ENCODE measurements at regions not wholly inside any gene's neighbourhood (a gene's known extent, or its start where the extent isn't known, plus 50 kb on each side); places are given as distances from the start of the nearest gene placed in this dataset.

DNA sequence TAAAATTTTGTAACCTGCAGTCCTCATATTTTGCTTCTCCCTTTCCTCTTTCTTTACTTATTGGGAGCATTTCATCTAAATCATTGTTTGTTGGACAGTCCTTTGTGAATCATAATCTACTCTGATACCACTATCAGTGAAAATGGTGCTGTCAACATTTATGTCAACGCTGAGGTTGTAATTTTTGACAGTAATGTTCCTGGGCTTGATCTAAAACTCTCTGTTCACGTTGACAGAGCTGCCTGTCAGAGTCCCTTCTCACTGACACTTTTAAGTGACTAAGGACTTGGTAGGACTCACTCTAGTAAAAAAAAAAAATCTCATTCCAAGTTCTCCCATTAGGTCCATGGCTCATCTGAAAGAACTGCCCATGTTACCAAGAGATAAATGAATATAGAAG, 1640.8 kb upstream of the PIK3C3 start:
- no peak overlapping the region for H3K4me2 ChIP-seq (ENCODE audit: low read length, poor library complexity, severe bottlenecking)
- no peaks in the 10 kb centered on the region for H3K36me3 ChIP-seq (ENCODE audit: control insufficient read depth in 1 of 2, insufficient read depth in 2 of 2, low read depth in 1 of 2, low read length in 2 of 2)
- no peak overlapping the region for H2BK5ac ChIP-seq (ENCODE audit: low read depth, low read length, poor library complexity, severe bottlenecking)
- H2AK5ac ChIP-seq (ENCODE audit: low read length, severe bottlenecking) = no peak overlapping the region
- no peak overlapping the region for H4K8ac ChIP-seq (ENCODE audit: low read length)
- no peak overlapping the region for H3K9ac ChIP-seq (ENCODE audit: low read length)
- H2BK120ac ChIP-seq (ENCODE audit: low read depth, low read length) = no peak overlapping the region
- no peaks in the 10 kb centered on the region for H3K4me1 ChIP-seq (ENCODE audit: control insufficient read depth, insufficient read depth, low read depth, low read length)
- no peaks in the 10 kb centered on the region for H3K9me3 ChIP-seq (ENCODE audit: control insufficient read depth, low read length)
- no peak overlapping the region for H2AFZ ChIP-seq (ENCODE audit: low read depth, low read length)
- 72% methylated on average over 2 of the region's 2 CpGs for WGBS
- H4K91ac ChIP-seq (ENCODE audit: low read length) = no peak overlapping the region
- H3K4ac ChIP-seq (ENCODE audit: low read depth in 1 of 2, low read length in 2 of 2) = no peak overlapping the region
- DNase-seq = no peak
- H3K14ac ChIP-seq (ENCODE audit: low read length in 2 of 2) = no peak overlapping the region
- H3K18ac ChIP-seq (ENCODE audit: low read depth in 1 of 2, low read length in 2 of 2) = no peak overlapping the region
- no peak overlapping the region for H3K23ac ChIP-seq (ENCODE audit: low read length in 2 of 2)
- H3K4me3 ChIP-seq (ENCODE audit: insufficient read depth in 1 of 2, low read depth in 1 of 2, low read length in 2 of 2) = no peak overlapping the region
- H3K27ac ChIP-seq (ENCODE audit: low read length, poor library complexity, severe bottlenecking) = no peak overlapping the region
- no peak overlapping the region for H2BK15ac ChIP-seq (ENCODE audit: low read depth, poor library complexity, severe bottlenecking)
- no peaks in the 10 kb centered on the region for H3K27me3 ChIP-seq (ENCODE audit: control insufficient read depth in 1 of 2, insufficient read depth in 1 of 2, low read length in 2 of 2)
- H3K79me1 ChIP-seq (replicated peaks; ENCODE audit: low read length, poor library complexity, severe bottlenecking) = no peaks in the 10 kb centered on the region
- no peak overlapping the region for H2BK12ac ChIP-seq (ENCODE audit: low read length in 2 of 2)

DNA sequence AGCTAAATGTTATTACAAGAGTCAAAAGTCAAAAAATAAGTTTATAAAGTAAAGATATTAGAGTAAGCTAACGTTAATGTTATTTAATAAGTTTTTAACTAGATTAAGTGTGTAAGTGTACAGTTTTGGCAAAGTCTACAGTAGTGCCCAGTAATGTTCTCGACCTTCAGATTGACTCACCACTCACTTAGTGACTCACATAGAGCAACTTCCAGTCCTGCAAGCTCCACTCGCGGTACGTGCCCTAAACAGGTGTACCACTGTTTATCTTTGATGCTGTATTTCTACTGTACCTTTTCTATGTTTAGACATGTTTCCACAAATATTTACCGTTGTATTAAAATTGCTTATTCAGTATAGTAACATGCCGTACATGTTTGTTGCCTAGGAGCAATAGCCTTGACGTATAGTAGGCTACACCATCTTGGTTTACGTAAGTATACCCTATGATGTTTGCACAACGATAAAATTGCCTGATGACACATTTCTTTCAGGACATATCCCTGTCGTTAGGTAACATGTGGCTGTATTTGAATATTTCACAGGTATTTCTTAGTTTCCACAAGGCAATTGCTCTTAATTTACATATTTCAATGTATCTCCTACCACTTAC, 1641.9 kb upstream of the PIK3C3 start:
- WGBS = 92% methylated on average over 9 of the region's 11 CpGs

DNA sequence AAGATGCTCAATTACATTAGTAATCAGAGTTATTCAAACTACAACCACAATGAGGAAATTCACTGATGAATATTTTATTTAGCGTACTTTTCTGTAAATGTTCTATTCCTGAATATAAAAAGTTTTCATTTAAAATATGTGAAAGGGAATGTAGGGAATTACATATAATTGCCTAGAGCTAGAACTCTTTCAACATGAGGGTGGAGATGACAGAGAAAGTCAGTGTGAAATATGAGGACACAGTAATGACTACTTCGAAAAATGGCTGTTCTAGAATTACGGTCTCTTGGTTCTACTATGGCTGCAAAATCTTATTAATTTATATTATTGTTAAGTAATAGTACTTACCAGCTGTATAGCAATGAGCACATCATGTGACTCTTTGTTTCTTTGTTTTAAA, 1647.4 kb upstream of the PIK3C3 start:
- WGBS = no CpG with 5 or more reads among the region's 3 CpGs
- no peak overlapping the region for H2BK15ac ChIP-seq (ENCODE audit: low read depth, poor library complexity, severe bottlenecking)

More for the DNA sequence above, 1641.9 kb upstream of the PIK3C3 start:
- no peaks in the 10 kb centered on the region for H3K79me1 ChIP-seq (replicated peaks; ENCODE audit: low read length, poor library complexity, severe bottlenecking)
- no peak overlapping the region for H4K8ac ChIP-seq (ENCODE audit: low read length)
- H4K91ac ChIP-seq (ENCODE audit: low read length) = no peak overlapping the region
- H2BK5ac ChIP-seq (ENCODE audit: low read depth, low read length, poor library complexity, severe bottlenecking) = no peak overlapping the region
- no peak overlapping the region for H2BK12ac ChIP-seq (ENCODE audit: low read length in 2 of 2)
- no peak overlapping the region for H2BK15ac ChIP-seq (ENCODE audit: low read depth, poor library complexity, severe bottlenecking)
- no peak overlapping the region for H3K9ac ChIP-seq (ENCODE audit: low read length)
- no peak overlapping the region for H3K14ac ChIP-seq (ENCODE audit: low read length in 2 of 2)
- H3K23ac ChIP-seq (ENCODE audit: low read length in 2 of 2) = no peak overlapping the region
- H3K27ac ChIP-seq (ENCODE audit: low read length, poor library complexity, severe bottlenecking) = no peak overlapping the region
- no peak overlapping the region for H3K18ac ChIP-seq (ENCODE audit: low read depth in 1 of 2, low read length in 2 of 2)
- no peak overlapping the region for H3K4me3 ChIP-seq (ENCODE audit: insufficient read depth in 1 of 2, low read depth in 1 of 2, low read length in 2 of 2)
- H3K4me2 ChIP-seq (ENCODE audit: low read length, poor library complexity, severe bottlenecking) = no peak overlapping the region
- no peak overlapping the region for H2AK5ac ChIP-seq (ENCODE audit: low read length, severe bottlenecking)
- H3K4ac ChIP-seq (ENCODE audit: low read depth in 1 of 2, low read length in 2 of 2) = no peak overlapping the region
- no peak for DNase-seq
- H3K4me1 ChIP-seq (ENCODE audit: control insufficient read depth, insufficient read depth, low read depth, low read length) = no peaks in the 10 kb centered on the region
- H3K9me3 ChIP-seq (ENCODE audit: control insufficient read depth, low read length) = no peaks in the 10 kb centered on the region
- H3K36me3 ChIP-seq (ENCODE audit: control insufficient read depth in 1 of 2, insufficient read depth in 2 of 2, low read depth in 1 of 2, low read length in 2 of 2) = no peaks in the 10 kb centered on the region
- no peak overlapping the region for H2AFZ ChIP-seq (ENCODE audit: low read depth, low read length)
- no peaks in the 10 kb centered on the region for H3K27me3 ChIP-seq (ENCODE audit: control insufficient read depth in 1 of 2, insufficient read depth in 1 of 2, low read length in 2 of 2)
- no peak overlapping the region for H2BK120ac ChIP-seq (ENCODE audit: low read depth, low read length)

DNA sequence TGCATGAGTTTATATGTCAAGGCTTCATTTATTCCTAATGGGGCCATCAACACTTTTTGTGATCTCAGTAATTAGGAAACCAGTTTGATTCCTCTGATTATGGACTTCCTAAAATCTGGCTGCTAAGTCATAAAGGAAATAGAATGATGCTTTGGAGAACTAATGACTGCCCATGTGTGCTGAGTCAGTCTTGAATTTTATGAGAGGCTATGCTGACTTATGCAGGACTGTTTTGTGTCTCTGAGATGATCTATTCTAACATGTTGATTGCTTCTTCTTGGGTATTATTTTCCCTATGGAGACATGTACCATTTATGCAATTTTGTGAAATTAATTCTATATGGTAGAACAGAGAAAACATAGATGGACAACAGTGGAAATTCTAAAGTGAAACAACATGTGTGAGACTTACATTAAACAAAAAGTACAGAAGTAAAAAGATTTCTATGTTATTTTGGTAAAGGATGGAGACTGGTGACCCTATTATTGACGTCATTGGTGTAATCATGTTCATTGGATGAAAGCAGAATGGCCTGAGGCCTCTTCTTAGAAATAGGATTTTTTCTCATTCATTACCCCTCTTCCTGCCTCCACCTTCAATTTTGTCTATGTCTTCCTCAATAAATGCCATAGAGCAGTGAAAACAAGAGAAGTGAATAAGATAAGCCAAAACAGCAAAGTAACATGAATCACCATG, 1658.2 kb upstream of the PIK3C3 start:
- H3K9ac ChIP-seq (ENCODE audit: low read length) = no peak overlapping the region
- H2BK15ac ChIP-seq (ENCODE audit: low read depth, poor library complexity, severe bottlenecking) = no peak overlapping the region
- no peak overlapping the region for H3K4me2 ChIP-seq (ENCODE audit: low read length, poor library complexity, severe bottlenecking)
- H2AK5ac ChIP-seq (ENCODE audit: low read length, severe bottlenecking) = no peak overlapping the region
- no peak overlapping the region for H4K8ac ChIP-seq (ENCODE audit: low read length)
- no peak overlapping the region for H3K4me3 ChIP-seq (ENCODE audit: insufficient read depth in 1 of 2, low read depth in 1 of 2, low read length in 2 of 2)
- H2BK12ac ChIP-seq (ENCODE audit: low read length in 2 of 2) = no peak overlapping the region
- no peaks in the 10 kb centered on the region for H3K36me3 ChIP-seq (ENCODE audit: control insufficient read depth in 1 of 2, insufficient read depth in 2 of 2, low read depth in 1 of 2, low read length in 2 of 2)
- no CpG with 5 or more reads among the region's 1 CpG for WGBS
- no peaks in the 10 kb centered on the region for H3K27me3 ChIP-seq (ENCODE audit: control insufficient read depth in 1 of 2, insufficient read depth in 1 of 2, low read length in 2 of 2)
- no peak overlapping the region for H2BK120ac ChIP-seq (ENCODE audit: low read depth, low read length)
- H3K27ac ChIP-seq (ENCODE audit: low read length, poor library complexity, severe bottlenecking) = no peak overlapping the region
- H2BK5ac ChIP-seq (ENCODE audit: low read depth, low read length, poor library complexity, severe bottlenecking) = no peak overlapping the region
- no peaks in the 10 kb centered on the region for H3K4me1 ChIP-seq (ENCODE audit: control insufficient read depth, insufficient read depth, low read depth, low read length)
- H3K14ac ChIP-seq (ENCODE audit: low read length in 2 of 2) = no peak overlapping the region
- no peak overlapping the region for H2AFZ ChIP-seq (ENCODE audit: low read depth, low read length)
- H4K91ac ChIP-seq (ENCODE audit: low read length) = no peak overlapping the region
- H3K9me3 ChIP-seq (ENCODE audit: control insufficient read depth, low read length) = no peaks in the 10 kb centered on the region
- no peak overlapping the region for H3K18ac ChIP-seq (ENCODE audit: low read depth in 1 of 2, low read length in 2 of 2)
- no peak overlapping the region for H3K4ac ChIP-seq (ENCODE audit: low read depth in 1 of 2, low read length in 2 of 2)
- H3K23ac ChIP-seq (ENCODE audit: low read length in 2 of 2) = no peak overlapping the region
- no peak for DNase-seq
- H3K79me1 ChIP-seq (replicated peaks; ENCODE audit: low read length, poor library complexity, severe bottlenecking) = no peaks in the 10 kb centered on the region

More for the DNA sequence above, 1647.4 kb upstream of the PIK3C3 start:
- H3K23ac ChIP-seq (ENCODE audit: low read length in 2 of 2) = no peak overlapping the region
- no peaks in the 10 kb centered on the region for H3K79me1 ChIP-seq (replicated peaks; ENCODE audit: low read length, poor library complexity, severe bottlenecking)
- H3K4me1 ChIP-seq (ENCODE audit: control insufficient read depth, insufficient read depth, low read depth, low read length) = no peaks in the 10 kb centered on the region
- DNase-seq = no peak
- H3K36me3 ChIP-seq (ENCODE audit: control insufficient read depth in 1 of 2, insufficient read depth in 2 of 2, low read depth in 1 of 2, low read length in 2 of 2) = no peaks in the 10 kb centered on the region
- no peak overlapping the region for H3K27ac ChIP-seq (ENCODE audit: low read length, poor library complexity, severe bottlenecking)
- no peak overlapping the region for H2AFZ ChIP-seq (ENCODE audit: low read depth, low read length)
- no peak overlapping the region for H2AK5ac ChIP-seq (ENCODE audit: low read length, severe bottlenecking)
- no peak overlapping the region for H3K4ac ChIP-seq (ENCODE audit: low read depth in 1 of 2, low read length in 2 of 2)
- no peak overlapping the region for H4K91ac ChIP-seq (ENCODE audit: low read length)
- no peak overlapping the region for H3K4me2 ChIP-seq (ENCODE audit: low read length, poor library complexity, severe bottlenecking)
- no peak overlapping the region for H3K9ac ChIP-seq (ENCODE audit: low read length)
- no peak overlapping the region for H3K4me3 ChIP-seq (ENCODE audit: insufficient read depth in 1 of 2, low read depth in 1 of 2, low read length in 2 of 2)
- no peak overlapping the region for H2BK5ac ChIP-seq (ENCODE audit: low read depth, low read length, poor library complexity, severe bottlenecking)
- no peak overlapping the region for H4K8ac ChIP-seq (ENCODE audit: low read length)
- H3K14ac ChIP-seq (ENCODE audit: low read length in 2 of 2) = no peak overlapping the region
- peaks cover 12% of the 10 kb centered on the region for H3K9me3 ChIP-seq (ENCODE audit: control insufficient read depth, low read length)
- no peak overlapping the region for H2BK120ac ChIP-seq (ENCODE audit: low read depth, low read length)
- H3K27me3 ChIP-seq (ENCODE audit: control insufficient read depth in 1 of 2, insufficient read depth in 1 of 2, low read length in 2 of 2) = no peaks in the 10 kb centered on the region
- no peak overlapping the region for H2BK12ac ChIP-seq (ENCODE audit: low read length in 2 of 2)
- no peak overlapping the region for H3K18ac ChIP-seq (ENCODE audit: low read depth in 1 of 2, low read length in 2 of 2)
